Psoas muscle (tissue), 7 donors: ENCODE measurements at regions not wholly inside any gene's neighbourhood (a gene's known extent, or its start where the extent isn't known, plus 50 kb on each side); places are given as distances from the start of the nearest gene placed in this dataset.

Experiments
- ATAC-seq, 4 donors: fragments of 200-7000 bp; cut with Tn5 transposase; one replicate each; pipeline ENCODE4 v1.9.1; 2020; ENCODE audit warnings: moderate library complexity in 3 of 4, mild to moderate bottlenecking in 2 of 4
- DNase-seq, 2 donors: peaks; one replicate each; pipeline ENCODE4 v3.0.0-alpha.2; 2020
- H3K27ac ChIP-seq: fragments of 200-600 bp; one replicate; pipeline ENCODE4 v1.8.0; 2022
- H3K27me3 ChIP-seq, 3 donors: fragments of 200-600 bp in 1 of 3; one replicate each; pipeline versions ENCODE4 v1.6.1 to v1.8.0; 2013 to 2022; ENCODE audit warnings: low read length in 2 of 3, mild to moderate bottlenecking in 2 of 3, moderate library complexity in 1 of 3; ENCODE audit not compliant: insufficient read depth in 3 of 3
- H3K36me3 ChIP-seq, 2 donors: fragments of 200-600 bp in 1 of 2; one replicate each; pipeline versions ENCODE4 v1.6.1 to v1.8.0; 2013 to 2022; ENCODE audit warnings: low read depth in 1 of 2, mild to moderate bottlenecking in 1 of 2, moderate library complexity in 1 of 2; ENCODE audit not compliant: insufficient read depth in 1 of 2
- H3K4me1 ChIP-seq: fragments of 200-600 bp; one replicate; pipeline ENCODE4 v1.8.0; 2022
- H3K4me3 ChIP-seq: fragments of 200-600 bp; one replicate; pipeline ENCODE4 v1.8.0; 2022; ENCODE audit warnings: mild to moderate bottlenecking
- H3K9me3 ChIP-seq: fragments of 200-600 bp; one replicate; pipeline ENCODE4 v1.8.0; 2022
- CTCF ChIP-seq: fragments of 200-600 bp; IDR thresholded peaks from one replicate; pipeline ENCODE4 v1.8.0; 2022; ENCODE audit warnings: antibody characterized with exemption
- WGBS, 3 donors: extraction: QIAGEN DNeasy Blood & Tissue Kit; methylation state at CpG; one replicate each; pipeline versions ENCODE4 v1.1.6 to v1.1.7; 2013; 5-methylcytosine and 5-hydroxymethylcytosine counted together
- intact Hi-C, 2 donors: fragments of 100-400 bp; cut with DNase I; formaldehyde crosslinking; loops; one replicate each; pipeline versions ENCODE4 v1.11.0 to v1.14.2; 2022
- donor health status: healthy with polysubstance abuse.
- donor health status: DM: no; HTN: no; CAD: no; lungs with moderate emphysema.
- donor health status: Bipolar disorder and iron deficiency.
- donor health status: healthy.
- donor health status: DM: yes; HTN: yes; CAD: no.
- donor health status: DM: no; HTN: no; CAD: no.
- donor health status: DM: yes; HTN: yes; CAD: no.

- Histone ChIP-seq H3K27ac (no peak overlapping the region), H3K4me1 (no peaks in the 10 kb centered on the region), H3K36me3 (no peaks in the 10 kb centered on the region), H3K27me3 (no peaks in the 10 kb centered on the region), H3K4me3 (no peak overlapping the region), H3K9me3 (no peaks in the 10 kb centered on the region)
- intact Hi-C loops: no loop called here
- no peak for DNase-seq
- no peak for ATAC-seq
- WGBS, 3 donors: 87 to 90% (median 90%) methylated on average over 3 of the region's 3 CpGs
- no peak for TF ChIP-seq CTCF
Measured at GRCh38 chrX:10981506-10981905, 129.6 kb upstream of the HCCS start.

- no peak for TF ChIP-seq CTCF
- no peaks in the 10 kb centered on the region for H3K4me1 ChIP-seq
Measured at GRCh38 chrX:10983526-10983925, 127.6 kb upstream of the HCCS start.

GRCh38 chrX:10984213-10984612 lies 126.9 kb upstream of the HCCS start:
- H3K4me3 ChIP-seq: no peak overlapping the region
- H3K4me1 ChIP-seq: no peaks in the 10 kb centered on the region
- no peak for DNase-seq
- WGBS, 3 donors: 52 to 66% (median 57%) methylated on average over 1 of the region's 1 CpG
- H3K36me3 ChIP-seq: no peaks in the 10 kb centered on the region
- TF ChIP-seq CTCF: no peak
- intact Hi-C loops: no loop called here
- H3K27me3 ChIP-seq: no peaks in the 10 kb centered on the region
- no peaks in the 10 kb centered on the region for H3K9me3 ChIP-seq
- no peak for ATAC-seq
- no peak overlapping the region for H3K27ac ChIP-seq

More at GRCh38 chrX:10983526-10983925, 127.6 kb upstream of the HCCS start:
- no peaks in the 10 kb centered on the region for H3K27me3 ChIP-seq
- no peak overlapping the region for H3K4me3 ChIP-seq
- H3K27ac ChIP-seq: no peak overlapping the region
- H3K9me3 ChIP-seq: no peaks in the 10 kb centered on the region
- intact Hi-C loops: no loop called here
- ATAC-seq (no peak), DNase-seq (no peak)
- no peaks in the 10 kb centered on the region for H3K36me3 ChIP-seq
- 71 to 87% (median 84%) methylated on average over 4 of the region's 4 CpGs for WGBS, 3 donors

- WGBS, 3 donors: 18 to 47% (median 23%) methylated on average over 2 of the region's 2 CpGs
- TF ChIP-seq CTCF: no peak
- no peak for ATAC-seq
- no peaks in the 10 kb centered on the region for H3K27me3 ChIP-seq
- no peak overlapping the region for H3K27ac ChIP-seq
- H3K4me1 ChIP-seq: no peaks in the 10 kb centered on the region
- no peaks in the 10 kb centered on the region for H3K36me3 ChIP-seq
- H3K9me3 ChIP-seq: no peaks in the 10 kb centered on the region
- no peak for DNase-seq
- intact Hi-C loops: no loop called here
- no peak overlapping the region for H3K4me3 ChIP-seq
Measured at GRCh38 chrX:10986616-10987015, 124.5 kb upstream of the HCCS start.

- WGBS, 3 donors: 83 to 89% (median 88%) methylated on average over 4 of the region's 4 CpGs
Measured at GRCh38 chrX:10988653-10989052, 122.5 kb upstream of the HCCS start.

More at GRCh38 chrX:10988653-10989052, 122.5 kb upstream of the HCCS start:
- Histone ChIP-seq H3K36me3 (no peaks in the 10 kb centered on the region), H3K4me3 (no peak overlapping the region), H3K27ac (no peak overlapping the region), H3K4me1 (no peaks in the 10 kb centered on the region), H3K9me3 (no peaks in the 10 kb centered on the region), H3K27me3 (no peaks in the 10 kb centered on the region)
- intact Hi-C loops: no loop called here
- ATAC-seq (no peak), DNase-seq (no peak)
- TF ChIP-seq CTCF: no peak
